Retinal pigment epithelial cell (primary cell): ENCODE measurements at regions not wholly inside any gene's neighbourhood (a gene's known extent, or its start where the extent isn't known, plus 50 kb on each side); places are given as distances from the start of the nearest gene placed in this dataset.

Experiments
- DNase-seq: peaks from one replicate; pipeline ENCODE4 v3.0.0-alpha.2; 2010; ENCODE audit warnings: low read depth
- H3K4me3 ChIP-seq: 2 replicates; pipeline ENCODE4 v1.5.1; 2011; ENCODE audit warnings: mild to moderate bottlenecking, low read length, control low read depth, moderate library complexity
- CTCF ChIP-seq: conservative IDR thresholded peaks from 2 replicates; pipeline ENCODE4 v1.5.1; 2011; ENCODE audit warnings: low read depth, low read length, control low read depth, inconsistent platforms

- DNase-seq: no peak
- H3K4me3 ChIP-seq: no peak overlapping the region
- no peak for TF ChIP-seq CTCF
Observed at GRCh38 chr2:225289659-225290058, 109.9 kb upstream of the NYAP2 start.

- no peak overlapping the region for H3K4me3 ChIP-seq
- TF ChIP-seq CTCF: no peak
- no peak for DNase-seq
Observed at GRCh38 chr2:225288986-225289385, 110.5 kb upstream of the NYAP2 start.

DNA sequence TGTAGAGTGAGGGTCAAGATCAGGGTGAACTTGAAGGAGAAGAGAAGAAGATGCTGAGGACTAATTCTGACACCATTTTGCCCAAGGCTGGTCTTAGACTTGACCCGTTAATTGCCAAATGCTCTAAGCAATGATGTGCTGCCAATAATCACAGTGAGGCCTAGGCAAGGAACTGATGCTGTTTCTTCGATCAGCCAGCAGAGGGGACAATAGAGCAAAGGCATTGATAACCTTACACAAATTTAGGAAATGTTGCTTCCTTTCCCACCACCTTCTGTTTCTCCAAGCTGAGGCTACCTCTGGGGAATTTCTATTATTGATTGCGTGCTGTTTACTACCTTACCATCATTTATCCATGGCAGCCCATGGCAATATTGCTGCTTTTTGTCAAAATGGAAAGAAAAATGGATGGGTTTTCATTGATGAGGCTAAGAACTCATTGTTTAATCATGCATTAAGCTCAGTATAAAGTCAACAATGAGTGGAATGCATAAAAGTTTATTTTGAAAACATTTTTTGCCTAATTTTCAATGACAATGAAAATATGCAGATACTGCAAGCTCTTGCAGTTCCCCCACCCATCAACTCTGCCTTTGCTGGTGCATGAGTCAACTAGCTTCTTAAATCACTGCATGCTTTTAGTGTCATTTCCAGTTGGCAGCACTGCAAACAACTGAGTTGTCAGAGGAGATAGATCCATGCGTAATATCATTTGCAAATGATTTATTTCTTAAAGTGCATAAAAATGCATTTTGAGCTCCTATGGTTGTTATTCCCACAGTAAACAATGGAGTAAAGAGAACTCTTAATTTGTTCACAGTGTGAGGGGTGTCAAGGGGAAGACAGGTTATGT, 116.4 kb upstream of the NYAP2 start:
- TF ChIP-seq CTCF: peak; percentile 93
- no peak for DNase-seq
- no peak overlapping the region for H3K4me3 ChIP-seq

DNA sequence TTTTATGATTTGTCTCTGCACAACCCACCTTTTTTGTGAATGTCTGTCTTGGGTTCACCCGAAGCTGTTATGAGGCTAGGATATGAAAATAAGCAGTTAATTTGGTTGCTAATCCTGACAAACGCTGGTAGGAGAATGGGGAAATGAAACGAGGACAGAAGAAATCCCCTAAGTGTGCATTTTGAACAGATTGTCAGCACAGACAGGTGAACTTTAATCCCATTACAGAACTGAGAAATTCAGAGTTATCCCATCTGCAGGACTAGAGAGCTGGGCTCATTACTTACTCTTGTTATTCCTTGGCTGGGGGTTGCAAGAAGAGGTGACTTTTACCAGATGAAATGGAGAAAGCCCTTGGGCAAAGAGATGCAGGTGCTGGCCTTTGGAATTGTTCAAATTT, 123.3 kb upstream of the NYAP2 start:
- TF ChIP-seq CTCF: no peak
- DNase-seq: no peak

GRCh38 chr2:225275443-225275842, 124.1 kb upstream of the NYAP2 start:
- TF ChIP-seq CTCF: no peak
- no peak for DNase-seq
- no peak overlapping the region for H3K4me3 ChIP-seq

More for the DNA sequence above, 123.3 kb upstream of the NYAP2 start:
- H3K4me3 ChIP-seq: no peak overlapping the region

DNA sequence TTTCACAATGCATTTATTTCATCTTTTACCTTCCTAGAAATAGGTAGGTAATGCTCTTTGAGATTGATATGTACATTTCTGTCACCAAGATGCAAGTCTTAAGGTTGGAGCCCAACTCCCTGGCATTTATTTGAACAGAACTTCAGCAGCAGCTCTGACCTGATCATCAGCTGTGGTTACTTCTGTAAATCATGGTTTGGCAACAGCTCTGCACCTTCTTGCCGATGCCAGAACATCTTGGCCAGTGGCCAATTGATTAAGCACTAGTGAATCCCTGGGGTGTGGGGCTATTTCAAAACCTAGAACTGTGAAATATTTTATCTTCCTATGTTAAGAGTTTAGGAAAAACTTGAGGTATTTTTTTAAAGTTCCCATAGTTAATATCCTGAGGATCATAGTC, 124.8 kb upstream of the NYAP2 start:
- peak; percentile 52 for DNase-seq

More for the DNA sequence above, 124.8 kb upstream of the NYAP2 start:
- TF ChIP-seq CTCF: no peak
- no peak overlapping the region for H3K4me3 ChIP-seq
